BLaER1 (cell line): ENCODE measurements at regions not wholly inside any gene's neighbourhood (a gene's known extent, or its start where the extent isn't known, plus 50 kb on each side); places are given as distances from the start of the nearest gene placed in this dataset.
A peak's percentile ranks its signal among the peaks of the same experiment; 100 is the strongest.

ENCODE experiments used
- H3K27ac ChIP-seq: shearing (Covaris generic); formaldehyde crosslinking; 2 replicates; pipeline ENCODE4 v1.8.1; 2022
- H3K27me3 ChIP-seq: shearing (Covaris generic); formaldehyde crosslinking; 2 replicates; pipeline ENCODE4 v1.8.1; 2022
- H3K36me3 ChIP-seq: shearing (Covaris generic); formaldehyde crosslinking; 2 replicates; pipeline ENCODE4 v1.8.1; 2022
- H3K4me1 ChIP-seq: shearing (Covaris generic); formaldehyde crosslinking; 2 replicates; pipeline ENCODE4 v1.8.1; 2022
- H3K4me2 ChIP-seq: shearing (Covaris generic); formaldehyde crosslinking; 2 replicates; pipeline ENCODE4 v1.8.1; 2022
- H3K4me3 ChIP-seq: shearing (Covaris generic); formaldehyde crosslinking; 2 replicates; pipeline ENCODE4 v1.8.1; 2022
- H3K9ac ChIP-seq: shearing (Covaris generic); formaldehyde crosslinking; 2 replicates; pipeline ENCODE4 v1.8.1; 2022
- H3K9me3 ChIP-seq: shearing (Covaris generic); formaldehyde crosslinking; 2 replicates; pipeline ENCODE4 v1.8.1; 2022
- H4K20me1 ChIP-seq: shearing (Covaris generic); formaldehyde crosslinking; 2 replicates; pipeline ENCODE4 v1.8.1; 2022
- Cebpa-rat ChIP-seq: shearing (Covaris generic); IDR thresholded peaks from 2 replicates; pipeline ENCODE4 v1.8.1; 2022

GRCh38 chr18:10056506-10056905, 142.7 kb downstream of the VAPA start:
- H3K9ac ChIP-seq, result no peak overlapping the region
- H3K27me3 ChIP-seq, result no peaks in the 10 kb centered on the region
- H3K27ac ChIP-seq, result no peak overlapping the region
- H3K4me1 ChIP-seq, result peaks cover 50% of the 10 kb centered on the region
- no peaks in the 10 kb centered on the region for H3K9me3 ChIP-seq
- TF ChIP-seq Cebpa-rat, result no peak
- no peaks in the 10 kb centered on the region for H4K20me1 ChIP-seq
- 0 out of 2 replicates have a peak overlapping the region, but pooled peaks have one; percentile 51 for H3K4me2 ChIP-seq
- H3K36me3 ChIP-seq, result no peaks in the 10 kb centered on the region
- H3K4me3 ChIP-seq, result no peak overlapping the region

- Histone ChIP-seq H3K9ac (no peak overlapping the region), H3K27ac (peak overlapping the region; percentile 42; the same call in 1 of the 2 replicates), H3K27me3 (no peaks in the 10 kb centered on the region), H3K9me3 (no peaks in the 10 kb centered on the region), H3K36me3 (no peaks in the 10 kb centered on the region), H3K4me2 (peak overlapping the region; percentile 51), H3K4me1 (peaks cover 59% of the 10 kb centered on the region), H4K20me1 (no peaks in the 10 kb centered on the region), H3K4me3 (no peak overlapping the region)
- TF ChIP-seq Cebpa-rat, result no peak
Observed at GRCh38 chr18:10057401-10057893, 143.6 kb downstream of the VAPA start.

- Histone ChIP-seq H3K9me3 (no peaks in the 10 kb centered on the region), H3K9ac (no peak overlapping the region), H3K36me3 (no peaks in the 10 kb centered on the region), H3K27me3 (no peaks in the 10 kb centered on the region), H3K27ac (no peak overlapping the region; the same call in 1 of the 2 replicates), H3K4me2 (peak overlapping the region; percentile 51), H3K4me1 (peaks cover 66% of the 10 kb centered on the region), H4K20me1 (no peaks in the 10 kb centered on the region), H3K4me3 (no peak overlapping the region)
- TF ChIP-seq Cebpa-rat, result peak; percentile 43; the same call in 1 of the 2 replicates
Observed at GRCh38 chr18:10057894-10058791, 144.3 kb downstream of the VAPA start.

- Histone ChIP-seq H3K4me1 (peaks cover 74% of the 10 kb centered on the region), H3K27me3 (no peaks in the 10 kb centered on the region), H3K36me3 (no peaks in the 10 kb centered on the region), H3K4me3 (no peak overlapping the region), H4K20me1 (no peaks in the 10 kb centered on the region), H3K9me3 (no peaks in the 10 kb centered on the region), H3K27ac (no peak overlapping the region), H3K9ac (no peak overlapping the region), H3K4me2 (peak overlapping the region; percentile 49)
- no peak for TF ChIP-seq Cebpa-rat
Observed at GRCh38 chr18:10059610-10060468, 146.0 kb downstream of the VAPA start.

DNA sequence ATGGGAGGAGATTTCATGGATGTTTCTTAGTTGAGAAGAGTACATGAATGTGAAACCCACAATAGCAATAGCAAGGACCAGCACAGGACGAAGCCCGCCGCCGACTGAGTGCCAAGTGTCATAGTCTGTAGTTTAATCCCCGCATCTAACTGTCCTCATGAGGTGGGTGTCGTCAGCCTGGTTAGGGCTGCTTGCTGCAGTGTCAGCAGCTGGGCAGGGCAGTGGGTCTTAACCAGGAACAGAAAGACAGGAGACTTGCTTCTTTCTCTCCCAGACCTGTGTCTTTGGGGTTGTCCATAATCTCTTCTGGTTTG, 146.6 kb downstream of the VAPA start:
- no peak overlapping the region for H3K9ac ChIP-seq
- H4K20me1 ChIP-seq, result no peaks in the 10 kb centered on the region
- H3K4me1 ChIP-seq, result peaks cover 74% of the 10 kb centered on the region
- H3K27ac ChIP-seq, result no peak overlapping the region
- TF ChIP-seq Cebpa-rat, result no peak
- H3K36me3 ChIP-seq, result no peaks in the 10 kb centered on the region
- no peak overlapping the region for H3K4me2 ChIP-seq
- H3K9me3 ChIP-seq, result no peaks in the 10 kb centered on the region; the same call in 1 of the 2 replicates
- H3K27me3 ChIP-seq, result no peaks in the 10 kb centered on the region
- H3K4me3 ChIP-seq, result no peak overlapping the region

GRCh38 chr18:10060841-10061240, 147.0 kb downstream of the VAPA start:
- Histone ChIP-seq H3K27ac (no peak overlapping the region), H3K9ac (no peak overlapping the region)

DNA sequence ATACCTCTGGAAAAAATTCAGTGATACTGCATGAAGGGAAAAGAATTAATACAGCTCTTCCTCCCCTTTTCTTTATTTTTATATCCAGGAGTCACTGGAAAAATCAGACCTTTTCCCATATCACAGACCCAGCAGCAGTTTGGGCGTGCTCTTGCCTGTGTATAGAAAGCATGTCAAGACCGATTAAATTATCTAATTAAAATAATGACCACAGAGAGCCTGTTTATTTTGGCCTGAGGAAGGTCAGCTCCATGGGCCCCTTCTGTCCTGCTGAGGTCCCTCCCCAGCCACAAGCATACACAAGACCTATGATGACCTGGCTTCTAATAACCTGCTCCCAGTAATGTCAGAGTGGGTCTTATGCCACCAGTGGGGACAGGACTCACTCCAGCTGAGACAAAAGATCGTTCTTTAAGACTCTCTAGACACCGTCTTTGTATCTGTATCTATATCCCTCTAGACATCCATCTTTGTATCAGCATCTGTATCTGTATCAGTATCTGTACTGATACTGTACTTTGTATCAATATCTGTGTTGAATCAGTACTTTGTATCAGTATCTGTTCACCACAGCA, 147.8 kb downstream of the VAPA start:
- H3K4me2 ChIP-seq, result peak overlapping the region; percentile 69
- H3K4me1 ChIP-seq, result peaks cover 72% of the 10 kb centered on the region
- no peaks in the 10 kb centered on the region for H3K36me3 ChIP-seq
- H4K20me1 ChIP-seq, result no peaks in the 10 kb centered on the region
- H3K4me3 ChIP-seq, result no peak overlapping the region
- no peaks in the 10 kb centered on the region; the same call in 1 of the 2 replicates for H3K9me3 ChIP-seq
- H3K27me3 ChIP-seq, result no peaks in the 10 kb centered on the region
- H3K9ac ChIP-seq, result no peak overlapping the region
- 0 out of 2 replicates have a peak overlapping the region, but pooled peaks have one; percentile 14 for H3K27ac ChIP-seq
- TF ChIP-seq Cebpa-rat, result no peak

More at GRCh38 chr18:10060841-10061240, 147.0 kb downstream of the VAPA start:
- H3K4me3 ChIP-seq, result no peak overlapping the region
- no peaks in the 10 kb centered on the region for H3K36me3 ChIP-seq
- no peaks in the 10 kb centered on the region for H4K20me1 ChIP-seq
- TF ChIP-seq Cebpa-rat, result no peak
- no peaks in the 10 kb centered on the region for H3K27me3 ChIP-seq
- peaks cover 74% of the 10 kb centered on the region for H3K4me1 ChIP-seq
- no peak overlapping the region for H3K4me2 ChIP-seq
- H3K9me3 ChIP-seq, result no peaks in the 10 kb centered on the region; the same call in 1 of the 2 replicates

DNA sequence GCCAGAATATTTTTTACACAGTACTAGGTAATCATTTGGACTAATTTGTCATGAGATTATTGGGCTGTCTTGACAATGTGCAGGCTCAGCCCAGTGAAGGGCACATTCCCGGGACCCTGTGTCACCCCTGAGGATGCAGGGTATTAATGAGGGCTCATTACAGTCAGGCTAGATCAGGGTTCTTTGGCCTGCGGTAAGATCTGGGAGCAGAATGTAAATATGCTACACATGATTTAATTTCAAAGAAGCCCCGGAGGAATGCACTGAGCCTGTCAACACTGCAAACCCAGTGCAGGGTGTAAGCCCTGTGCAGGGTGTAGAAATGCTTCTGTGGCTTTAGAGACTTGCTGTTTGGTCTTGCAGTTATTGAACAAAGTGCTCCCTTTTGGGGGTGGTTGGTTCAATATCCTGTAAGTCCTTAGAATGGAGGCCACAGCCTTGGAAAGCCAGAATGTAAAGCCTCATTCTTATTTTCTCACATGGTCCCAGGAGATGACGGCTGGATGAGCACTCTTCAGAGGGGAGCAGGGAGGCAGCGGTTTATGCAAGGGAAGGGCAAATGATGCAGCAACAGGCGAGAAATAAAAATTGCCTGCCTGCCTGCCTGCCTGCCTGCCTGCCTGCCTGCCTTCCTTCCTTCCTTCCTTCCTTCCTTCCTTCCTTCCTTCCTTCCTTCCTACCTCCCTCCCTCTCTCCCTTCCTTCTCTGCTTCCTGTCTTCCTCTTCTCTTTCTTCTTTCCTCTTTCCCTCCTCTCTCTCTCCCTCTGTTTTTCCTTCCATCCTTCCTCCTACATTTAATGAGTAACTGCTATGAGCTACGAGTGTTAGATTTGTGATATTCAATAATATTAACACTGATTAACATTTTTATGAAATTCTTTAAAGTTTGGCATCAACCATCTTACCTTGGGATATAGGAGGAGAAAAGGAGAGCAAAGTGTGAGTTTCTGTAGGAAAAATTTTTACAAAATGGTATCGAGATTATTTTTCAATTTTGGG, 148.8 kb downstream of the VAPA start:
- Histone ChIP-seq H3K9ac (no peak overlapping the region), H3K4me1 (peaks cover 63% of the 10 kb centered on the region), H3K4me3 (no peak overlapping the region), H3K36me3 (no peaks in the 10 kb centered on the region), H3K27me3 (no peaks in the 10 kb centered on the region), H3K9me3 (no peaks in the 10 kb centered on the region; the same call in 1 of the 2 replicates), H4K20me1 (no peaks in the 10 kb centered on the region), H3K27ac (peak overlapping the region; percentile 14; the same call in 1 of the 2 replicates), H3K4me2 (peak overlapping the region; percentile 69)
- no peak for TF ChIP-seq Cebpa-rat
